C4-2B (cell line): ENCODE measurements at regions not wholly inside any gene's neighbourhood (a gene's known extent, or its start where the extent isn't known, plus 50 kb on each side); places are given as distances from the start of the nearest gene placed in this dataset.

Source experiments
- H3K27ac ChIP-seq: fragments of 450-650 bp; 2 replicates; pipeline ENCODE4 v1.5.1; 2017
- ZFX ChIP-seq: fragments of 450-650 bp; IDR thresholded peaks from 2 replicates; pipeline ENCODE4 v1.6.1; 2017
- TF ChIP-seq, protein P1 (sequence below): fragments of 450-650 bp; conservative IDR thresholded peaks from 2 replicates; pipeline ENCODE4 v1.5.1; 2017; ENCODE audit warnings: mild to moderate bottlenecking

- no peak for TF ChIP-seq ZFX
- TF ChIP-seq, protein P1, sequence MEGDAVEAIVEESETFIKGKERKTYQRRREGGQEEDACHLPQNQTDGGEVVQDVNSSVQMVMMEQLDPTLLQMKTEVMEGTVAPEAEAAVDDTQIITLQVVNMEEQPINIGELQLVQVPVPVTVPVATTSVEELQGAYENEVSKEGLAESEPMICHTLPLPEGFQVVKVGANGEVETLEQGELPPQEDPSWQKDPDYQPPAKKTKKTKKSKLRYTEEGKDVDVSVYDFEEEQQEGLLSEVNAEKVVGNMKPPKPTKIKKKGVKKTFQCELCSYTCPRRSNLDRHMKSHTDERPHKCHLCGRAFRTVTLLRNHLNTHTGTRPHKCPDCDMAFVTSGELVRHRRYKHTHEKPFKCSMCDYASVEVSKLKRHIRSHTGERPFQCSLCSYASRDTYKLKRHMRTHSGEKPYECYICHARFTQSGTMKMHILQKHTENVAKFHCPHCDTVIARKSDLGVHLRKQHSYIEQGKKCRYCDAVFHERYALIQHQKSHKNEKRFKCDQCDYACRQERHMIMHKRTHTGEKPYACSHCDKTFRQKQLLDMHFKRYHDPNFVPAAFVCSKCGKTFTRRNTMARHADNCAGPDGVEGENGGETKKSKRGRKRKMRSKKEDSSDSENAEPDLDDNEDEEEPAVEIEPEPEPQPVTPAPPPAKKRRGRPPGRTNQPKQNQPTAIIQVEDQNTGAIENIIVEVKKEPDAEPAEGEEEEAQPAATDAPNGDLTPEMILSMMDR: no peak
- H3K27ac ChIP-seq: no peak overlapping the region
These were observed 140.5 kb downstream of the CTTN start for GRCh38 chr11:70538641-70539359.

DNA sequence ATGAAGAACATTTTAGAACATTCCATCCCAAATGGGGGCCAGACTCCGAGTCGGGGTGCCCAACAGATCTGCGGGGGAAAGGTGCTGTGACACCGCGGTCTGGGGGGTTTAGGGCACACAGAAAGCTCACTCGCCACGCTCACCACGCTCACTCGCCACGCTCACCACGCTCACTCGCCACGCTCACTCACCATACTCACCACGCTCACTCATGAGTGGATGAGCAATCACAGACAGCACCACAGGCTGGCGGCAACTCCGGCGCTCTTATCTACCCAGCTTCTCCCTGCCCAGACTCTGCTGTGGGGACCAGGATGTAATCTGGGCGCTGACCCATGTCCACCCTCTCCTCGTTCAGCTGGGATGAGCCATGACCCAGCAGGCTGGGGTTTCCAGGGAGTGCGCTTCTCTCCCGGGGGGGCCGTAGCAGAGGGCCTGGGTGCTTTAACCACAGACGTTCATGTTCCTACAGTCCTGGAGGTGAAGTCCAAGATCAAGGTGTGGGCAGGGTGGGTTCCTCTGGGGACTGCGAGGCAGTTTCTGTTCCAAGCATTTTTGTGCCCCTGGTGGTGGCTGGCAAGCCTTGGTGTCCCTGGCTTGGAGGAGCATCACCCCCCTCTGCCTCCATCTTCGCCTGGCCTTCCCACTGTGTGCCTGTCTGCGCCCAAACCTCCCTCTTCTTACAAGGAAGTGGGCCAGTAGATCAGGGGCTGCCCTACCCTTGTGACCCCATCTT, 141.2 kb downstream of the CTTN start:
- TF ChIP-seq, protein P1: no peak
- no peak for TF ChIP-seq ZFX
- no peak overlapping the region for H3K27ac ChIP-seq

GRCh38 chr11:70540196-70540595, 141.9 kb downstream of the CTTN start:
- no peak for TF ChIP-seq ZFX
- TF ChIP-seq, protein P1: no peak
- no peak overlapping the region for H3K27ac ChIP-seq

DNA sequence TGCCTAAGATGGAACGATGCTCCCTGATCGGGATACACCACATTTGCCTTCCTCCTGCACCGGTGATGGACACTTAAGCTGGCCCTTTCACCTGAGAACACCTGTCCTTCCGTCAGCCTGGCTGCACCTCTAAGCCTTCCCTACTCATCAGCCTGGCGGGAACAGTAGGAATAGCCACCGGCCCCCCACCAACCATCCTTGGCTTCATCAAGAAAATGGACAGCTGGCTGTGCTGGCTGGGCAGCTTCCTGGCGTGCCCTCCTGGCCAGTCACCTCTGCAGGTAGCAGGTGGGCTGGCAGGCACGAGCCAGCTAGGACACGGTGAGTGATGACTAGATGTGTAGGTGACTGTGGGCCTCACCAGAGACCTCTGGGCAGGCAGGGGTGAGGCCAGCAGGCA, 142.8 kb downstream of the CTTN start:
- TF ChIP-seq, protein P1: no peak
- H3K27ac ChIP-seq: no peak overlapping the region

DNA sequence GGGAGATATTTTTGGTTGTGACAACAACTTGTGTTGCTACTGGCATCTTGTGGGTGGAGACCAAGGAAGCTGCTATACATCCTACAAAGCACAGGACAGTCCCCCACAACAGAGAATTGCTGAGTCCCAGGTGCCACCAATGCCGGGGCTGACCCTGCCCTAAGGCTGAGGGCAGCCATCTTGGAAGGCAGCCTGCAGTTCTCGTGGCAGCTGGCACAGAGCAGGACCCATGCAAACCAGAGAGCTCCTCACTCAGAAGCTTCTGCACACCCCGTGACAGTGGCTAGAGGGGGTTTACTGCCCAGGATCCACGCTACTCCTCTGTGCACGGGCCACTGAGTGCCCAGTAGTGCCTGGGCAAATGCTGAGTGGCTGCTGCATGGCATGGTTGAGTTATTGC, 143.4 kb downstream of the CTTN start:
- no peak for TF ChIP-seq ZFX
- TF ChIP-seq, protein P1: no peak
- H3K27ac ChIP-seq: no peak overlapping the region

DNA sequence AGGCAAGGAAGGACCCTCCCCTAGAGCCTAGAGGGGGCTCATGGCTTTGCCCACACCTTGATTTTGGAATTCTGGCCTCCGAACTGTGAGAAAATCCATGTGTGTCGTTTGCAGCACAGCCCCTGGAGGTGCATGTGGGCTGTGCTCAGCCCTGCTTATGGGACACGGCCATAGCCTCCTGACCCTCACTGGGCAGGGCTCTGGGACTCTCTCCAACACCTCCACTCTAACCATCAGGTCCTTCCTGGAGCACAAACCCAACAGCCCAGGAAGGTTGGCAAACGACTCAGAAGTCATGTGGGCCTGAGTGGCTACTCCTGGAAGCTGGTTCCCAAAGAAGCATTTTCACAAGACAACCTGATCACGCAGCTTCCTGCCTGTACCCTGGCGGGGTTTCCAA, 144.1 kb downstream of the CTTN start:
- TF ChIP-seq, protein P1: no peak
- TF ChIP-seq ZFX: no peak
- no peak overlapping the region for H3K27ac ChIP-seq

- no peak overlapping the region for H3K27ac ChIP-seq
- TF ChIP-seq, protein P1: no peak
- no peak for TF ChIP-seq ZFX
These were observed 144.5 kb downstream of the CTTN start for GRCh38 chr11:70542811-70543210.
